ENCODE measurements at regions not wholly inside any gene's neighbourhood (a gene's known extent, or its start where the extent isn't known, plus 50 kb on each side); places are given as distances from the start of the nearest gene placed in this dataset.

- TF ChIP-seq EGR1 (IDR thresholded peaks at IDR 0.05; ENCODE audit: borderline replicate concordance, low read depth, low read length) (no peak), RFX5 (IDR thresholded peaks at IDR 0.05; ENCODE audit: borderline replicate concordance, low read depth, low read length) (no peak), POLR2AphosphoS5 (IDR thresholded peaks at IDR 0.05; ENCODE audit: low read depth, low read length) (no peak), POLR2A (IDR thresholded peaks at IDR 0.05; ENCODE audit: control extremely low read depth in 1 of 2, low read depth in 2 of 2, low read length in 2 of 2) (no peak), RXRA (IDR thresholded peaks at IDR 0.05; ENCODE audit: insufficient read depth, low read depth, low read length) (no peak), RBBP5 (IDR thresholded peaks at IDR 0.05; ENCODE audit: borderline replicate concordance, low read depth, low read length) (no peak), CTCF (IDR thresholded peaks at IDR 0.05; ENCODE audit: control extremely low read depth in 1 of 3, insufficient read depth in 1 of 3, low read depth in 1 of 3, low read length in 3 of 3) (no peak), CREB1 (IDR thresholded peaks at IDR 0.05) (no peak), FOSL1 (IDR thresholded peaks at IDR 0.05; ENCODE audit: insufficient read depth, low read depth, low read length) (no peak)
Measured at GRCh38 chr2:39898934-39899333, 119.9 kb upstream of the THUMPD2 start.

Measured in H1 (cell line).